Sigmoid colon (tissue), 4 donors: ENCODE measurements at regions not wholly inside any gene's neighbourhood (a gene's known extent, or its start where the extent isn't known, plus 50 kb on each side); places are given as distances from the start of the nearest gene placed in this dataset.

Source experiments
- CTCF ChIP-seq, 4 experiments: fragments of 450-650 bp in 3 of 4; fragments of 200-600 bp in 1 of 4; IDR thresholded peaks; one replicate each; pipeline ENCODE4 v1.5.1; 2016 to 2019; ENCODE audit warnings: antibody characterized with exemption in 4 of 4, mild to moderate bottlenecking in 3 of 4, moderate library complexity in 2 of 4
- EP300 ChIP-seq, 4 donors: sonication (generic); formaldehyde crosslinking; IDR thresholded peaks; one replicate each; pipeline ENCODE4 v1.6.1; 2017; ENCODE audit warnings: antibody characterized with exemption in 4 of 4

- TF ChIP-seq CTCF (IDR thresholded peaks at IDR 0.05) (no peak), EP300 (IDR thresholded peaks at IDR 0.05) (no peak)
Measured at GRCh38 chr6:142675517-142675916, 269.5 kb downstream of the HIVEP2 start.
